Common myeloid progenitor, CD34-positive (primary cell): ENCODE measurements at regions not wholly inside any gene's neighbourhood (a gene's known extent, or its start where the extent isn't known, plus 50 kb on each side); places are given as distances from the start of the nearest gene placed in this dataset.
"Not testable (repeated sequence)": the region's sequence is repeated elsewhere in the genome, so short reads cannot be mapped to it uniquely, and the experiment has no call there.

Source experiments
- CTCF ChIA-PET: fragments of 350-600 bp; sonication (Branson Sonifier 250); formaldehyde crosslinking; loops from one replicate; lab custom pipeline; 2021; ENCODE audit warnings: antibody characterized with exemption; lab: Charles Lee
- POLR2A ChIA-PET: fragments of 350-600 bp; sonication (Branson Sonifier 250); formaldehyde crosslinking; loops from one replicate; lab custom pipeline; 2021; ENCODE audit warnings: antibody characterized with exemption; lab: Charles Lee
- DNase-seq, 3 donors: peaks; one replicate each; pipeline versions ENCODE4 v3.0.0 to v3.0.0-alpha.2; 2013
- H3K27ac ChIP-seq, 2 experiments: 1 replicate in 1 of 2; 2 replicates in 1 of 2; pipeline ENCODE4 v1.7.0; 2013; ENCODE audit warnings: inconsistent platforms in 2 of 2, low read length in 2 of 2, mild to moderate bottlenecking in 2 of 2, low read depth in 1 of 2, moderate library complexity in 1 of 2; ENCODE audit not compliant: severe bottlenecking in 2 of 2, insufficient read depth in 1 of 2, poor library complexity in 1 of 2
- H3K27me3 ChIP-seq, 5 experiments: replicated peaks in 2 of 5; 1 replicate in 3 of 5; 2 replicates in 2 of 5; pipeline versions ENCODE4 v1.6.1 to v1.7.0; 2013; ENCODE audit warnings: low read length in 4 of 5, mild to moderate bottlenecking in 2 of 5, moderate library complexity in 2 of 5, inconsistent platforms in 1 of 5; ENCODE audit not compliant: insufficient read depth in 5 of 5, control insufficient read depth in 4 of 5
- H3K36me3 ChIP-seq, 4 experiments: 1 replicate in 2 of 4; 2 replicates in 2 of 4; pipeline versions ENCODE4 v1.6.1 to v1.7.0; 2013; ENCODE audit warnings: low read length in 3 of 4, control low read depth in 1 of 4, mild to moderate bottlenecking in 1 of 4; ENCODE audit not compliant: control insufficient read depth in 4 of 4, insufficient read depth in 4 of 4
- H3K4me1 ChIP-seq, 4 experiments: 1 replicate in 3 of 4; 2 replicates in 1 of 4; pipeline versions ENCODE4 v1.6.1 to v1.7.1; 2013; ENCODE audit warnings: low read length in 3 of 4, mild to moderate bottlenecking in 3 of 4, control low read depth in 1 of 4, inconsistent platforms in 1 of 4, moderate library complexity in 1 of 4; ENCODE audit not compliant: control insufficient read depth in 4 of 4, insufficient read depth in 4 of 4; ENCODE audit errors: control extremely low read depth in 1 of 4
- H3K4me3 ChIP-seq, 7 experiments: 1 replicate in 4 of 7; 2 replicates in 3 of 7; pipeline versions ENCODE4 v1.5.1 to v1.7.0; 2013; ENCODE audit warnings: mild to moderate bottlenecking in 7 of 7, low read length in 6 of 7, moderate library complexity in 6 of 7, inconsistent platforms in 2 of 7, low read depth in 2 of 7, control low read depth in 1 of 7; ENCODE audit not compliant: insufficient read depth in 4 of 7, control insufficient read depth in 1 of 7; ENCODE audit errors: extremely low read depth in 1 of 7
- H3K9me3 ChIP-seq, 5 experiments: 1 replicate in 4 of 5; 2 replicates in 1 of 5; pipeline versions ENCODE4 v1.6.1 to v1.7.1; 2013; ENCODE audit warnings: low read length in 4 of 5, mild to moderate bottlenecking in 2 of 5, inconsistent platforms in 1 of 5, low read depth in 1 of 5, moderate library complexity in 1 of 5; ENCODE audit not compliant: control insufficient read depth in 4 of 5, insufficient read depth in 2 of 5; ENCODE audit errors: control extremely low read depth in 1 of 5
- WGBS: methylation state at CpG from one replicate; pipeline ENCODE4 v1.1.5; 2013; ENCODE audit not compliant: insufficient coverage; 5-methylcytosine and 5-hydroxymethylcytosine counted together

DNA sequence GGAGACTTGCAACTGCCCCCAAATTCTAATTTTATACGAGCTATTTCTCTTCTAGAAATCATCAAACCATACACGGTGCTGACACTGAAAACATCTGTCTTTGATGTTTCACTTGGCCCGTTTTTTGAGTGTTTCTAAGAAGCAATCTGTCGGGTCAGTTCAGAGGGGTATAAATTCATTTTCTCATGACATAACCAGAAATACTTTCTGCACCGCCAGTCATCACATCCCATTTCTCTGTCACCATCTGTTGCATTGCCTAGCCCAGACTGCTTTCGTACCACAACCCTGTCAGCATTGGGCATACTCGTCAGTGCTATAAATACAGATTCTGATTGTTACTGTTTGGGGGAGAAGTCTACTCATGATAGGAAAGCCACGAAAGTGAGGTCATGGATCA lies 63.1 kb upstream of the CCDC90B start:
- Histone ChIP-seq H3K4me3 (no peak overlapping the region), H3K4me1 (no peaks in the 10 kb centered on the region), H3K36me3 (no peaks in the 10 kb centered on the region), H3K27ac (no peak overlapping the region), H3K9me3 (no peaks in the 10 kb centered on the region), H3K27me3 (peaks cover 0 to 2% (median 0%) of the 10 kb centered on the region in 5 experiments)
- WGBS = 96% methylated on average over 4 of the region's 8 CpGs
- CTCF ChIA-PET = no interaction called here
- no peak for DNase-seq
- POLR2A ChIA-PET = interaction anchor here (0.6 kb wide), 1 partner anchor 63 kb away, joined by 3 read pairs; the partner anchor contains the start of gene CCDC90B

DNA sequence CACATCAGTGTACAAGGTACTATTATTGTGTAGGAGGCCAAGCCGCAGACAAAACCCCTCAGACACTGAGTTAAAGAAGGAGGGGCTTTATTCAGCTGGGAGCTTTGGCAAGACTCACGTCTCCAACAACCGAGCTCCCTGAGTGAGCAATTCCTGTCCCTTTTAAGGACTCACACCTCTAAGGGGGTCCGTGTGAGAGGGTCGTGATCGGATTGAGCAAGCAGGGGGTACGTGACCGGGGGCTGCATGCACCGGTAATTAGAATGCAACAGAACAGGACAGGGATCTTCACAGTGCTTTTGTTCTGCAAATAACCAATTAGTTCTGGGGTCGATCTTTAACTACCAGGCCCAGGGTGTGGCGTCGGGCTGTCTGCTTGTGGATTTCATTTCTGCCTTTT lies 60.5 kb upstream of the CCDC90B start:
- POLR2A ChIA-PET, H3K4me3 ChIP-seq, H3K27ac ChIP-seq, H3K27me3 ChIP-seq, H3K9me3 ChIP-seq, CTCF ChIA-PET, H3K36me3 ChIP-seq, DNase-seq, H3K4me1 ChIP-seq: not testable (repeated sequence)
- 95% methylated on average over 8 of the region's 12 CpGs for WGBS

DNA sequence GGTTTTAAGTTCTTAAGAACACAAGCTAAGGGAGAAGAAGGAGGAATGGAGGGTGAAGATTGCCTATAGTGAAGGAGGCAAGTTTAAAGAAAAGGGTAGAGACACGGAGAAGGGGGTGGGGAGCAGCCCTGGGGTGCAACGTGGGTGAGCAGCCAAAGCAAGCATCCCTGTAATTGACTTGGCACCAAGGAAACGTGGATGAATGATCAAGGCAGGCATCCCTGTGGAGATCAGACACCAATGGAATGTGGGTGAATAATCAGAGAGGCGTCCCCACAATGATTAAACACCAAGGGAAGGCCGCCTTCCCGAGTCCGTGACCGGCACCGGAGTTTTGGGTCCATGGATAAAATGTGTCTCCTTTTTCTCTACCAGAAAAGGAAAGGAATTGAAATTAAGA lies 58.4 kb upstream of the CCDC90B start:
- H3K4me3 ChIP-seq, H3K4me1 ChIP-seq, POLR2A ChIA-PET, H3K36me3 ChIP-seq, CTCF ChIA-PET, H3K9me3 ChIP-seq, H3K27ac ChIP-seq, H3K27me3 ChIP-seq, DNase-seq: not testable (repeated sequence)
- over 99% methylated on average over 8 of the region's 9 CpGs for WGBS

DNA sequence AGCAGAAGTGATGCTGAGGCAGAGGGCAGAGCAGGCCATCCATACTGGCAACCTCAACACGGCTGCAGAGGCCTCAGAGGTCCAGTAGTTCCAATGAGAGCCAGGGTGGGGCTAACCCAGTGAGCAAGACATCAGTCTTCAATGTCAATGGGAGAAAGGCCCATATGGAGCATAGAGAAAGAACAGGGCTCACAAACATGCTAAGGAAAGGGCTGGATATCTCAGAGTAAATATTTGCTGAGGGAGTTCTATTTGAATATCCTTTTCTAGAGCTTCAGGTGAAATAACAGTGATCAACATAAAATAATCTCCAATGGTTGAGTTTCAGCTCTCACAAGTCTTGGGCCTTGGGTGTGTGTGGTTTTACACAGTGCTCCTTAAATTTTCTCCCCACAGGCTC lies 50.8 kb upstream of the CCDC90B start:
- CTCF ChIA-PET = no interaction called here
- Histone ChIP-seq H3K4me3 (no peak overlapping the region), H3K4me1 (no peaks in the 10 kb centered on the region), H3K9me3 (no peaks in the 10 kb centered on the region), H3K27ac (no peak overlapping the region), H3K27me3 (no peaks in the 10 kb centered on the region), H3K36me3 (no peaks in the 10 kb centered on the region)
- no peak for DNase-seq
- POLR2A ChIA-PET = no interaction called here
- 63% methylated on average over 1 of the region's 1 CpG for WGBS
